Thyroid gland (tissue), 4 donors: ENCODE measurements at regions not wholly inside any gene's neighbourhood (a gene's known extent, or its start where the extent isn't known, plus 50 kb on each side); places are given as distances from the start of the nearest gene placed in this dataset.

ENCODE experiments used
- DNase-seq, 2 donors: peaks; one replicate each; pipeline ENCODE4 v3.0.0-alpha.2; 2019
- H3K27ac ChIP-seq, 3 donors: fragments of 200-600 bp; sonication (generic); 1 replicate in 2 of 3; 2 replicates in 1 of 3; pipeline ENCODE4 v1.5.1; 2016 to 2019; ENCODE audit warnings: mild to moderate bottlenecking in 1 of 3, moderate library complexity in 1 of 3
- H3K27me3 ChIP-seq: fragments of 200-600 bp; sonication (generic); one replicate; pipeline ENCODE4 v1.5.1; 2019
- H3K36me3 ChIP-seq, 2 donors: fragments of 200-600 bp; sonication (generic); one replicate each; pipeline ENCODE4 v1.5.1; 2016 to 2019
- H3K4me1 ChIP-seq, 2 donors: fragments of 200-600 bp; sonication (generic); one replicate each; pipeline ENCODE4 v1.5.1; 2017 to 2019
- H3K4me3 ChIP-seq, 3 donors: fragments of 200-600 bp; sonication (generic); replicated peaks in 1 of 3; 1 replicate in 2 of 3; 2 replicates in 1 of 3; pipeline ENCODE4 v1.5.1; 2016; ENCODE audit warnings: mild to moderate bottlenecking in 1 of 3
- H3K9me3 ChIP-seq: fragments of 200-600 bp; sonication (generic); one replicate; pipeline ENCODE4 v1.5.1; 2017
- CTCF ChIP-seq, 6 experiments: fragments of 200-600 bp in 3 of 6; fragments of 450-650 bp in 3 of 6; sonication (generic) in 3 of 6; IDR thresholded peaks; one replicate each; pipeline ENCODE4 v1.5.1; 2016 to 2019; ENCODE audit warnings: antibody characterized with exemption in 6 of 6, mild to moderate bottlenecking in 2 of 6, inconsistent platforms in 1 of 6, moderate library complexity in 1 of 6
- POLR2A ChIP-seq, 2 donors: fragments of 450-650 bp; IDR thresholded peaks; one replicate each; pipeline ENCODE4 v1.6.1; 2017; ENCODE audit warnings: antibody characterized with exemption in 2 of 2, mild to moderate bottlenecking in 2 of 2, moderate library complexity in 1 of 2
- WGBS, 2 donors: methylation state at CpG; one replicate each; pipeline ENCODE4 v1.1.5; 2017; 5-methylcytosine and 5-hydroxymethylcytosine counted together
- intact Hi-C: fragments of 100-400 bp; cut with DNase I; formaldehyde crosslinking; loops from one replicate; pipeline ENCODE4 v1.15.1; 2023

- TF ChIP-seq POLR2A (IDR thresholded peaks at IDR 0.05) (no peak), CTCF (IDR thresholded peaks at IDR 0.05) (no peak)
- no peak for DNase-seq
- WGBS, 2 donors = 72 to 87% methylated on average over 1 of the region's 1 CpG
- Histone ChIP-seq H3K4me1 (no peaks in the 10 kb centered on the region), H3K27ac (no peak overlapping the region), H3K27me3 (no peaks in the 10 kb centered on the region), H3K4me3 (no peak overlapping the region), H3K36me3 (no peaks in the 10 kb centered on the region), H3K9me3 (no peaks in the 10 kb centered on the region)
- intact Hi-C loops = no loop called here
Measured at GRCh38 chr9:26695298-26695622, 197.3 kb downstream of the CAAP1 start.

DNA sequence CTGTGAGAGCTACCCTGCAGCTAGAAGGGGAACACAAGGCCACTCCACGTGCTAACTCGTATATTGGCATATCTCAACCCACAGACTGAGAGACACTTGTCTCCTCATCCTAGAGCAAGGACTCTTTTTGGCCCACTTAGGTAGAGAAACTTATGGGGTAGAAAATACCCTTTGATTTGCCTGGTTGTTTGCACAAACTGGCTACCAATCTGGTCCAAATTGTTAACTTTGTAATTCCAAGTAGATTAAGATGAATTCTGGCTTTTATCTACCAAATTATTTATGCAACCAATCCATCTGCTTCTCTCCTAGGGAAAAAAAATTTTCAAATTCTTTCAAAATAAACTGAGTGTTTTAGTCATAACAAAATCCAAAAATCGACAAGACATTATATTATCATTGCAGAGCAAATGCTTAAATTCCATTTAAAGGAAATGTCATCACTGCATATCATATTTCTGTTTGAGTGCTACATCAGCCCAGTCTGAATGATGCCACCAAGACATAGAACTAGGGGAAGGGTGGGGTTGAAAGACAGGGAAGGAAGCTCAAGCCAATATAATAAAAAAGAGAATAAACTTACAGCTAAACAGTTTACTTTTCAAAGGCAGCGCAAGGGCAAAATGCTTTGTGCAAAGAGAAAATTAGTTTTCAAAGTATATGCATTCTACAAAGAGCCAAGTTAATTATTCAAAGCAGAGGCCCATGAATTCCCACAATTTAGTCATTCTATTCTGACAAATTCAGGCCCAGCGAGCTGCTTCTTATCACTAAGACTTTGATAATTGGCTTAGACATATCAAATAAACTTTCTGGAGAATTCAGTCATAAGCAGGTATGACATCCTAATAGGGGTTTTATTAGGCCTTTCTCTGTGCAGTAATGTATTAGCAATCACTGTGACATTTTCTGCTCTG, 198.0 kb downstream of the CAAP1 start:
- no peaks in the 10 kb centered on the region for H3K9me3 ChIP-seq
- WGBS, 2 donors = 73 to 74% methylated on average over 5 of the region's 5 CpGs
- no peak overlapping the region for H3K4me3 ChIP-seq
- TF ChIP-seq POLR2A (IDR thresholded peaks at IDR 0.05) (no peak), CTCF (IDR thresholded peaks at IDR 0.05) (no peak)
- no peaks in the 10 kb centered on the region for H3K36me3 ChIP-seq
- no peaks in the 10 kb centered on the region for H3K4me1 ChIP-seq
- H3K27me3 ChIP-seq = no peaks in the 10 kb centered on the region
- intact Hi-C loops = no loop called here
- no peak for DNase-seq
- H3K27ac ChIP-seq = no peak overlapping the region

DNA sequence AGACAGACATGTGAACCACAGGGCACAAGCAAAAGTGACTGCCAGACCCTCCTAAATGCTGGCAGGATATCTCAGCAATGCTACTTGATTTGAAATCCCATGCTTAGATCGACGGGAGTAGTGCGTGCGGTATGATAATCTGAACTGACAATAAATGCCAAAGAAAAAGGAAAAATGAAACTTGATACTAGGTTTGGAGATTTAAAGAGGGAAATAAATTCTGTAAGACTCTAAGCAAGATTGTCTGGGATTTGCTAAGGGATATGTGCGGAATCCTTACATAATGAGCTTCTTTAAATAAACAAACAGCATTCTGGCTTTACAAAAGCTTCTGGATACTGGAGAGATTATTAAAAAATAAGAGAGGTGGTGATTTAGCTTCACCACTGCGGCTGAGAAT, 203.6 kb downstream of the CAAP1 start:
- Histone ChIP-seq H3K9me3 (no peaks in the 10 kb centered on the region), H3K4me1 (no peaks in the 10 kb centered on the region), H3K36me3 (no peaks in the 10 kb centered on the region), H3K27ac (no peak overlapping the region), H3K4me3 (no peak overlapping the region), H3K27me3 (no peaks in the 10 kb centered on the region)
- intact Hi-C loops = no loop called here
- 90 to 93% methylated on average over 6 of the region's 6 CpGs for WGBS, 2 donors
- no peak for DNase-seq
- no peak for TF ChIP-seq POLR2A (IDR thresholded peaks at IDR 0.05)

- Histone ChIP-seq H3K36me3 (no peaks in the 10 kb centered on the region), H3K9me3 (no peaks in the 10 kb centered on the region), H3K27ac (no peak overlapping the region), H3K27me3 (no peaks in the 10 kb centered on the region), H3K4me3 (no peak overlapping the region), H3K4me1 (no peaks in the 10 kb centered on the region)
- peak; percentile 9 to 33 for DNase-seq
- intact Hi-C loops = no loop called here
- WGBS, 2 donors = 40 to 41% methylated on average over 2 of the region's 2 CpGs
- TF ChIP-seq CTCF (IDR thresholded peaks at IDR 0.05) (no peak), POLR2A (IDR thresholded peaks at IDR 0.05) (no peak)
Measured at GRCh38 chr9:26687421-26687820, 205.2 kb downstream of the CAAP1 start.

DNA sequence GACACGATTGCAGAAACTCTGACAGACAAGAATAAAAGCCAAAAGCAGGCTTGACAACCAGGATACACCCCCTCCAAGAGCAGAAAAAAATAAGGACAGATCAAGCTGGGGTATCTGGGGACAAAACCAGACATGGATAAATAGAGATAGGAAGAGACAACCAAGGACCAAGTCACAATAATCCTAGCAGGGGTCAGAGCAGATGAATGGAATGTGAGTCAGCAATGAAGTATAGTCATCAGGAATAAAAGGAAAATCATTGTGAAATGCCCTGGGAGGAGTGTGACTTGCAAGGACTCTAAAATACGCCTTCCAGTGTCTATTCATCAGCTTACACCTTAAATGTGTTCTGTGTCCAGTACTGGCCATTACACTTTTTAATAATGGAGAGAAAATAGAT, 206.8 kb downstream of the CAAP1 start:
- H3K27ac ChIP-seq = no peak overlapping the region
- TF ChIP-seq POLR2A (IDR thresholded peaks at IDR 0.05) (no peak), CTCF (IDR thresholded peaks at IDR 0.05) (no peak)
- no peak for DNase-seq
- 83 to 88% methylated on average over 2 of the region's 2 CpGs for WGBS, 2 donors
- intact Hi-C loops = no loop called here
- no peaks in the 10 kb centered on the region for H3K4me1 ChIP-seq
- no peak overlapping the region for H3K4me3 ChIP-seq
- H3K36me3 ChIP-seq = no peaks in the 10 kb centered on the region
- no peaks in the 10 kb centered on the region for H3K27me3 ChIP-seq
- no peaks in the 10 kb centered on the region for H3K9me3 ChIP-seq
